ENCODE measurements at regions not wholly inside any gene's neighbourhood (a gene's known extent, or its start where the extent isn't known, plus 50 kb on each side); places are given as distances from the start of the nearest gene placed in this dataset.

DNA sequence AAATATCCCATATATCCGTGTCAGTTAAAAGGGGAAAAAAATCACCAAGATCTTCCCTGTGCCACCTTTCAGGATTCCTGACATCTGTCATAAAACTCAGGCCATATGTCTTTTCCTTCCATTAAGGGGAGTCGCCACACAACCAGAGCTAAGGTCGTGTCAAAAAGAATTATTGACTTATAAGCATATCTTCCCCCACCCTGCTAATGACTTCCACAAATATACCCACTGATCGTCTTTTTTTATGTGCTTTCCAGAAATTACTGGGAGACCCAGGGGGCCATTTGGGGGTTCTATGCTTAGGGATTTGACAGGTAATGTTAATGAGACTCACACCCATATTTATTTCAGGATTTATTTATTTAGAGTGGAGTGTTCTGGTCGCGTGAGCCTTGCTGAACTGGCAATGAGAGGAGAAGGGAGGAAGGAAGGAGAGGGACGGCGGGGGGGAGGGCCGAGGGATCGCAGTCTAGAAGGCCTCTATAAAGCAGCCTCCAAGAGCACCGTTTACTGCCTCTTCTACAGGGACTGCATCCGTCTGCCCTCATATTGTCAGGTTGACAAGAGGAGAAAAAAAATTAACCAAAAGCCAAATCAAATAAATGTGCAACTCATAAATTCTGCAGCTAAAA, 135.7 kb upstream of the MGMT start:
- Histone ChIP-seq H3K9me3 (no peaks in the 10 kb centered on the region), H3K27me3 (no peaks in the 10 kb centered on the region), H3K36me3 (no peaks in the 10 kb centered on the region), H3K4me1 (no peaks in the 10 kb centered on the region), H3K27ac (no peak overlapping the region), H3K4me3 (no peak overlapping the region)
- no peak for DNase-seq
- TF ChIP-seq, protein P1, sequence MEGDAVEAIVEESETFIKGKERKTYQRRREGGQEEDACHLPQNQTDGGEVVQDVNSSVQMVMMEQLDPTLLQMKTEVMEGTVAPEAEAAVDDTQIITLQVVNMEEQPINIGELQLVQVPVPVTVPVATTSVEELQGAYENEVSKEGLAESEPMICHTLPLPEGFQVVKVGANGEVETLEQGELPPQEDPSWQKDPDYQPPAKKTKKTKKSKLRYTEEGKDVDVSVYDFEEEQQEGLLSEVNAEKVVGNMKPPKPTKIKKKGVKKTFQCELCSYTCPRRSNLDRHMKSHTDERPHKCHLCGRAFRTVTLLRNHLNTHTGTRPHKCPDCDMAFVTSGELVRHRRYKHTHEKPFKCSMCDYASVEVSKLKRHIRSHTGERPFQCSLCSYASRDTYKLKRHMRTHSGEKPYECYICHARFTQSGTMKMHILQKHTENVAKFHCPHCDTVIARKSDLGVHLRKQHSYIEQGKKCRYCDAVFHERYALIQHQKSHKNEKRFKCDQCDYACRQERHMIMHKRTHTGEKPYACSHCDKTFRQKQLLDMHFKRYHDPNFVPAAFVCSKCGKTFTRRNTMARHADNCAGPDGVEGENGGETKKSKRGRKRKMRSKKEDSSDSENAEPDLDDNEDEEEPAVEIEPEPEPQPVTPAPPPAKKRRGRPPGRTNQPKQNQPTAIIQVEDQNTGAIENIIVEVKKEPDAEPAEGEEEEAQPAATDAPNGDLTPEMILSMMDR (IDR thresholded peaks at IDR 0.05), result no peak
- intact Hi-C loops (cut with DNase I; ENCODE audit: low total_unique reads), result no loop called here

DNA sequence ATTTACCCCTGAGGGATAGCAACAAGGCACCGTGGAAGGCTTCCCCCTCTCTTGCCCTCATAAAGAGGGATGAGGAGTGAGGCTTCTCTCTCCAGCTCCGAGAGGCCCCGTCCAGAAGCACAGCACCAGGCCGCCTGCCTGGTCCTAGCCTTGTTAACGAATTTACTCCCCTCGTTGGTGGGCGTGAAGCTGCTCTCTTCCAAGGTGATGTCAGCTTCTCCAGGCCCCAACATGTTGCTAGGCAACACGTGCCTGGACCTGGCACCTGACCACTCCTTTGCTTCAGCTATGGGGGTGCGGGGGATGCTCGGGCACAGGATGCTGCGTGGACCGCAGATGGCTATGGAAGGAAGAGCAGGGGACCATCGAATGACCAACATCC, 135.2 kb upstream of the MGMT start:
- H3K27me3 ChIP-seq, result no peaks in the 10 kb centered on the region
- TF ChIP-seq, protein P1 (IDR thresholded peaks at IDR 0.05), result no peak
- TF ChIP-seq POLR2A (IDR thresholded peaks at IDR 0.05), result no peak
- no peak overlapping the region for H3K27ac ChIP-seq
- no peaks in the 10 kb centered on the region for H3K4me1 ChIP-seq
- no peak overlapping the region for H3K4me3 ChIP-seq
- no peak for DNase-seq
- no peaks in the 10 kb centered on the region for H3K9me3 ChIP-seq
- intact Hi-C loops (cut with DNase I; ENCODE audit: low total_unique reads), result no loop called here
- H3K36me3 ChIP-seq, result no peaks in the 10 kb centered on the region

DNA sequence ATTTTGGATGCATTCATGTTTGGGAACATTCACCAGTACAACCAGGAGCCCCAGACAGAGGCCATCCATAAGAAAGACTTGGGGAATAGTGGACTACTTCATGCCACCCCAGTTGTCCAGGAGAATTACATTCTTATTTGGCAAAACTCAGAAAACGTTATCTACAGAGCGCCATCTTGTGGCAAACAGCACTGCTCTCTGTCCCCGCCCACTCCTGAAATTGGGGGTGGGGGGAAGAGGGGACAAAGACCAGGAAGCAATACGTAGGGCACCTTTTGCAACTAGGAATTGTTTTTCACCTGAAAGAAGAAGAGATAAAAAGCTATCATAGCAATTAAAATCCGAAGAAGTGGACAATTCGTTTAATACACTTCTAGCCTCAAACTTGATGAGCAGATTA, 134.6 kb upstream of the MGMT start:
- TF ChIP-seq, protein P1 (IDR thresholded peaks at IDR 0.05), result peak in 3 of 4 experiments; percentile 10 to 20 (median 15)
- no peak for TF ChIP-seq POLR2A (IDR thresholded peaks at IDR 0.05)
- Histone ChIP-seq H3K36me3 (no peaks in the 10 kb centered on the region), H3K27ac (no peak overlapping the region), H3K4me1 (no peaks in the 10 kb centered on the region), H3K27me3 (no peaks in the 10 kb centered on the region), H3K4me3 (no peak overlapping the region), H3K9me3 (no peaks in the 10 kb centered on the region)
- intact Hi-C loops (cut with DNase I; ENCODE audit: low total_unique reads), result no loop called here
- no peak for DNase-seq

DNA sequence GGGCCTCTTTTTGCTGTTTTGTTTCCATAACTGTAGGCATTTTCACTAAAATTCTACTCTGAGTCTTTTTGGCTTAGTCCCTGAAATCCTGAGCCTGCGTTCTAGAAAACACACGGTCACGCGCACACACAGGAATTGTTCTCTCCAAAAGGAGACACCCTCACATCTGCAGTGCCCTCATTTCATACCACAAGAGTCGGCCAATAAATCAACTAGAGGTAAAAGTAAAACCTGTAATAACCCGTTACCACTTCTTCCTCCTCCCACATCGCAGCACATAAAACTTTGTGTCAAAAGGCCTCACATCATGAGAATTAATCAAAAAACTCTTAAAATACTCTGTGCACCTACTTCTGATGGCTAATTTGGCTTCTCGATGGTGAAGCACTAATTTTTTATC, 133.3 kb upstream of the MGMT start:
- no peaks in the 10 kb centered on the region for H3K9me3 ChIP-seq
- TF ChIP-seq POLR2A (IDR thresholded peaks at IDR 0.05), result no peak
- TF ChIP-seq, protein P1 (IDR thresholded peaks at IDR 0.05), result no peak
- H3K4me3 ChIP-seq, result no peak overlapping the region
- peak in 1 of 2 donors; percentile 24 for DNase-seq
- H3K4me1 ChIP-seq, result no peaks in the 10 kb centered on the region
- intact Hi-C loops (cut with DNase I; ENCODE audit: low total_unique reads), result no loop called here
- H3K27me3 ChIP-seq, result no peaks in the 10 kb centered on the region
- H3K27ac ChIP-seq, result peak overlapping the region in 1 of 2 donors; percentile 36
- no peaks in the 10 kb centered on the region for H3K36me3 ChIP-seq

DNA sequence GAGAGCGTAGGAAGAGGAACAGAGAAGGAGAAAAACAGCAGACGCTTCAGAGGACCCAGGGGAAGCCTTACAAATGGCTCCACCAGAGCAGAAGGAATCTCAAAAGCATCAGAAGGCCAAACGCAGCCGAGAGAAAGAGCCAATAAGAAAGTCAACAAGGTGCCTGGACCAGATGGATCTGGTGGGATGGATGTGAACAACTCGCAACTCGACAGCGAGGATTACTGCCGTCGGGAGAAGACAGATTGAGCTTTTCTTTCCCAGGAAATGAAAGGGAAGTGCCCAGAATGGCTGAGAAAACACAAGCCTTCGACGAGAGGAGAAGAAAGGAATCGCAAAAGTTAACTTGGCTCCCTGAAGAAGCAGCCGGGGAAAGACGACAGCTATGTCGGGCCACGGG, 132.8 kb upstream of the MGMT start:
- Histone ChIP-seq H3K36me3 (no peaks in the 10 kb centered on the region), H3K27me3 (no peaks in the 10 kb centered on the region), H3K9me3 (no peaks in the 10 kb centered on the region), H3K27ac (no peak overlapping the region), H3K4me3 (no peak overlapping the region), H3K4me1 (no peaks in the 10 kb centered on the region)
- intact Hi-C loops (cut with DNase I; ENCODE audit: low total_unique reads), result no loop called here
- DNase-seq, result no peak
- TF ChIP-seq, protein P1 (IDR thresholded peaks at IDR 0.05), result no peak
- TF ChIP-seq POLR2A (IDR thresholded peaks at IDR 0.05), result no peak

Data from uterus (tissue), 3 donors.